CD14-positive monocyte (primary cell): ENCODE measurements at regions not wholly inside any gene's neighbourhood (a gene's known extent, or its start where the extent isn't known, plus 50 kb on each side); places are given as distances from the start of the nearest gene placed in this dataset.

Source experiments
- DNase-seq, 3 donors: peaks; one replicate each; pipeline ENCODE4 v3.0.0-alpha.2; 2011 to 2022
- H2AFZ ChIP-seq: 2 replicates; pipeline ENCODE4 v1.6.0; 2012; ENCODE audit warnings: mild to moderate bottlenecking, low read depth, low read length, inconsistent platforms; ENCODE audit not compliant: insufficient read depth, poor library complexity, severe bottlenecking
- H3K27ac ChIP-seq, 2 donors: 1 replicate in 1 of 2; 2 replicates in 1 of 2; pipeline ENCODE4 v1.5.1; 2012 to 2013; ENCODE audit warnings: low read length in 2 of 2, control low read depth in 1 of 2, inconsistent platforms in 1 of 2, low read depth in 1 of 2, mild to moderate bottlenecking in 1 of 2
- H3K27me3 ChIP-seq, 2 donors: one replicate each; pipeline versions ENCODE4 v1.6.0 to v1.6.1; 2011 to 2013; ENCODE audit warnings: low read length in 2 of 2; ENCODE audit not compliant: control insufficient read depth in 2 of 2, insufficient read depth in 2 of 2
- H3K36me3 ChIP-seq, 2 donors: replicated peaks in 1 of 2; 1 replicate in 1 of 2; 2 replicates in 1 of 2; pipeline versions ENCODE4 v1.5.1 to v1.6.1; 2012 to 2013; ENCODE audit warnings: low read length in 2 of 2, control low read depth in 1 of 2, inconsistent platforms in 1 of 2, mild to moderate bottlenecking in 1 of 2; ENCODE audit not compliant: insufficient read depth in 2 of 2, control insufficient read depth in 1 of 2
- H3K4me1 ChIP-seq, 2 donors: 1 replicate in 1 of 2; 2 replicates in 1 of 2; pipeline versions ENCODE4 v1.5.1 to v1.6.1; 2012 to 2013; ENCODE audit warnings: low read length in 2 of 2, control low read depth in 1 of 2, inconsistent platforms in 1 of 2, mild to moderate bottlenecking in 1 of 2, moderate library complexity in 1 of 2; ENCODE audit not compliant: insufficient read depth in 2 of 2, control insufficient read depth in 1 of 2
- H3K4me2 ChIP-seq: replicated peaks from 2 replicates; pipeline ENCODE3; 2012; ENCODE audit warnings: low read length, moderate library complexity, mild to moderate bottlenecking; ENCODE audit not compliant: poor library complexity, severe bottlenecking; ENCODE audit errors: extremely low read depth
- H3K4me3 ChIP-seq, 3 experiments: fragments of 200-600 bp in 1 of 3; sonication (generic) in 1 of 3; replicated peaks in 1 of 3; 1 replicate in 2 of 3; 2 replicates in 1 of 3; pipeline ENCODE4 v1.5.1; 2011 to 2013; ENCODE audit warnings: low read length in 3 of 3, mild to moderate bottlenecking in 3 of 3, control low read depth in 2 of 3, low read depth in 2 of 3, inconsistent platforms in 1 of 3, moderate library complexity in 1 of 3
- H3K79me2 ChIP-seq: 2 replicates; pipeline ENCODE4 v1.6.0; 2012; ENCODE audit warnings: mild to moderate bottlenecking, control low read depth, inconsistent platforms, low read length, moderate library complexity; ENCODE audit not compliant: insufficient read depth
- H3K9ac ChIP-seq: 2 replicates; pipeline ENCODE4 v1.6.0; 2017; ENCODE audit warnings: low read length, mild to moderate bottlenecking; ENCODE audit not compliant: insufficient read depth, poor library complexity, severe bottlenecking
- H3K9me3 ChIP-seq, 2 donors: replicated peaks in 1 of 2; 1 replicate in 1 of 2; 2 replicates in 1 of 2; pipeline versions ENCODE4 v1.5.1 to v1.6.1; 2012 to 2013; ENCODE audit warnings: low read length in 2 of 2, control low read depth in 1 of 2; ENCODE audit not compliant: control insufficient read depth in 1 of 2, insufficient read depth in 1 of 2
- H4K20me1 ChIP-seq: 2 replicates; pipeline ENCODE4 v1.6.0; 2012; ENCODE audit warnings: mild to moderate bottlenecking, low read length, control low read depth, moderate library complexity; ENCODE audit not compliant: insufficient read depth
- H3K27ac Mint-ChIP-seq, 7 donors: one replicate each; pipeline ENCODE4 v1.8.0; 2020; ENCODE audit warnings: mild to moderate bottlenecking in 7 of 7, mixed read lengths in 7 of 7, moderate library complexity in 6 of 7, inconsistent platforms in 2 of 7
- H3K27me3 Mint-ChIP-seq, 3 donors: one replicate each; pipeline ENCODE4 v1.8.0; 2021 to 2022; ENCODE audit warnings: low read depth in 3 of 3, mild to moderate bottlenecking in 3 of 3, mixed read lengths in 3 of 3, moderate library complexity in 3 of 3, inconsistent platforms in 1 of 3
- H3K36me3 Mint-ChIP-seq, 2 donors: one replicate each; pipeline ENCODE4 v1.8.0; 2020; ENCODE audit warnings: mixed read lengths in 2 of 2, inconsistent platforms in 1 of 2, mild to moderate bottlenecking in 1 of 2
- H3K4me1 Mint-ChIP-seq: one replicate; pipeline ENCODE4 v1.8.0; 2020; ENCODE audit warnings: mild to moderate bottlenecking, mixed read lengths
- H3K4me3 Mint-ChIP-seq, 2 donors: one replicate each; pipeline ENCODE4 v1.8.0; 2020; ENCODE audit warnings: mild to moderate bottlenecking in 2 of 2, mixed read lengths in 2 of 2, moderate library complexity in 1 of 2
- H3K9me3 Mint-ChIP-seq, 7 donors: one replicate each; pipeline ENCODE4 v1.8.0; 2020 to 2022; ENCODE audit warnings: mixed read lengths in 7 of 7, mild to moderate bottlenecking in 6 of 7, moderate library complexity in 6 of 7, inconsistent platforms in 2 of 7
- CTCF ChIP-seq: fragments of 200-600 bp; IDR thresholded peaks from one replicate; pipeline ENCODE4 v1.8.0; 2022; ENCODE audit warnings: antibody characterized with exemption, mild to moderate bottlenecking
- WGBS: methylation state at CpG from one replicate; pipeline ENCODE4 v1.1.5; 2013; ENCODE audit warnings: missing lambda C conversion rate; ENCODE audit not compliant: insufficient coverage; 5-methylcytosine and 5-hydroxymethylcytosine counted together
- intact Hi-C, 2 donors: fragments of 100-400 bp; cut with micrococcal nuclease; formaldehyde crosslinking; loops; one replicate each; pipeline versions ENCODE4 v1.15.0 to v1.15.1; 2023

- Histone ChIP-seq H3K4me3 (no peak overlapping the region), H3K27me3 (no peaks in the 10 kb centered on the region), H3K27ac (no peak overlapping the region), H3K4me1 (no peaks in the 10 kb centered on the region), H3K9me3 (no peaks in the 10 kb centered on the region), H2AFZ (no peak overlapping the region), H3K4me2 (no peak overlapping the region), H3K36me3 (no peaks in the 10 kb centered on the region), H4K20me1 (no peaks in the 10 kb centered on the region), H3K9ac (no peak overlapping the region), H3K79me2 (no peaks in the 10 kb centered on the region)
- DNase-seq, result no peak
- no peak for TF ChIP-seq CTCF
- Mint-ChIP-seq H3K4me3 (no peak overlapping the region), H3K36me3 (no peaks in the 10 kb centered on the region), H3K27me3 (peaks cover 0 to 2% (median 0%) of the 10 kb centered on the region in 3 donors), H3K27ac (no peak overlapping the region), H3K9me3 (peaks cover 0 to 10% (median 2%) of the 10 kb centered on the region in 7 donors), H3K4me1 (no peaks in the 10 kb centered on the region)
- WGBS, result no CpG with 5 or more reads among the region's 3 CpGs
- intact Hi-C loops, result no loop called here
Observed at GRCh38 chr5:7970816-7971215, 101.9 kb downstream of the MTRR start.

GRCh38 chr5:7976411-7977190, 107.7 kb downstream of the MTRR start:
- Histone ChIP-seq H3K4me2 (no peak overlapping the region), H3K9ac (no peak overlapping the region), H3K36me3 (no peaks in the 10 kb centered on the region), H2AFZ (no peak overlapping the region), H3K27me3 (no peaks in the 10 kb centered on the region), H3K9me3 (no peaks in the 10 kb centered on the region), H3K27ac (no peak overlapping the region), H3K4me3 (no peak overlapping the region), H3K79me2 (no peaks in the 10 kb centered on the region), H3K4me1 (no peaks in the 10 kb centered on the region), H4K20me1 (no peaks in the 10 kb centered on the region)
- Mint-ChIP-seq H3K27ac (no peak overlapping the region), H3K27me3 (peaks cover 0 to 2% (median 0%) of the 10 kb centered on the region in 3 donors), H3K4me1 (no peaks in the 10 kb centered on the region), H3K9me3 (peaks cover 0 to 10% (median 2%) of the 10 kb centered on the region in 7 donors), H3K4me3 (no peak overlapping the region), H3K36me3 (no peaks in the 10 kb centered on the region)
- WGBS, result 94% methylated on average over 5 of the region's 5 CpGs
- TF ChIP-seq CTCF, result no peak
- no peak for DNase-seq
- intact Hi-C loops, result no loop called here
